Mucosa of descending colon (tissue), 3 donors: ENCODE measurements at regions not wholly inside any gene's neighbourhood (a gene's known extent, or its start where the extent isn't known, plus 50 kb on each side); places are given as distances from the start of the nearest gene placed in this dataset.

Experiments used
- ATAC-seq: fragments of 200-7000 bp; cut with Tn5 transposase; one replicate; pipeline ENCODE4 v1.9.1; 2020; ENCODE audit warnings: mild to moderate bottlenecking, moderate library complexity
- DNase-seq, 3 donors: peaks; one replicate each; pipeline ENCODE4 v3.0.0-alpha.2; 2020
- H3K36me3 ChIP-seq: fragments of 200-600 bp; one replicate; pipeline ENCODE4 v1.8.0; 2021; ENCODE audit warnings: low read depth, mild to moderate bottlenecking
- H3K4me1 ChIP-seq: fragments of 200-600 bp; one replicate; pipeline ENCODE4 v1.8.0; 2021; ENCODE audit warnings: low read depth, mild to moderate bottlenecking
- H3K4me3 ChIP-seq: fragments of 200-600 bp; one replicate; pipeline ENCODE4 v1.8.0; 2021; ENCODE audit warnings: mild to moderate bottlenecking
- H3K9me3 ChIP-seq: fragments of 200-600 bp; one replicate; pipeline ENCODE4 v1.8.0; 2021; ENCODE audit warnings: mild to moderate bottlenecking
- intact Hi-C, 2 donors: fragments of 100-400 bp; cut with DNase I in 1 of 2; cut with micrococcal nuclease in 1 of 2; formaldehyde crosslinking; loops; one replicate each; pipeline versions ENCODE4 v1.11.0 to v1.11.1; 2022; cut with DNase I, micrococcal nuclease
- TF ChIP-seq, protein P1 (sequence below): fragments of 200-600 bp; IDR thresholded peaks from one replicate; pipeline ENCODE4 v1.8.0; 2022; ENCODE audit warnings: antibody characterized with exemption, mild to moderate bottlenecking
- donor health status: DM: no; HTN: no; CAD: no; lungs with moderate emphysema.
- donor health status: DM: no; HTN: no; CAD: no.
- donor health status: DM: no; HTN: yes; CAD: no.

DNA sequence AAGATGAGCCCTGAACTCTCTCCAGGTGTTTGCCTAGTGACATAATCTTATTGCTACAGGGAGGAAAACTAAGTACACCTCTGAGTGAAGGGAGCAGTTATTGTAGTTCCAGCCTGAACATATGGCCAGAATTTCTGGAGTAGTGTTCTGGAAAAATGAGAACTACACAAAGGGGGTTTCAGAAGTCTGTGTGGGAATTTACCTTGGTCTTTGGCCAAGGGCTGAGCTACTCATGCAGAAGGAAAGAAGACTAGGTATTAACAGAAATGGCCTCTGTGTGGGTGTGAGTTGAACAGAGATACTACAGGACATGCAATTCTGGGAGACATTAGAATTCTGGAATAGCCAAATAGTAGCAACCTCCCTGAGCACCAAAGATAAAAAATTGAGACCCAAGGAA is 1009.7 kb upstream of the GJE1 start:
- no peaks in the 10 kb centered on the region for H3K4me1 ChIP-seq
- no peak overlapping the region for H3K4me3 ChIP-seq
- intact Hi-C loops: no loop called here
- ATAC-seq (no peak), DNase-seq (no peak)
- TF ChIP-seq, protein P1, sequence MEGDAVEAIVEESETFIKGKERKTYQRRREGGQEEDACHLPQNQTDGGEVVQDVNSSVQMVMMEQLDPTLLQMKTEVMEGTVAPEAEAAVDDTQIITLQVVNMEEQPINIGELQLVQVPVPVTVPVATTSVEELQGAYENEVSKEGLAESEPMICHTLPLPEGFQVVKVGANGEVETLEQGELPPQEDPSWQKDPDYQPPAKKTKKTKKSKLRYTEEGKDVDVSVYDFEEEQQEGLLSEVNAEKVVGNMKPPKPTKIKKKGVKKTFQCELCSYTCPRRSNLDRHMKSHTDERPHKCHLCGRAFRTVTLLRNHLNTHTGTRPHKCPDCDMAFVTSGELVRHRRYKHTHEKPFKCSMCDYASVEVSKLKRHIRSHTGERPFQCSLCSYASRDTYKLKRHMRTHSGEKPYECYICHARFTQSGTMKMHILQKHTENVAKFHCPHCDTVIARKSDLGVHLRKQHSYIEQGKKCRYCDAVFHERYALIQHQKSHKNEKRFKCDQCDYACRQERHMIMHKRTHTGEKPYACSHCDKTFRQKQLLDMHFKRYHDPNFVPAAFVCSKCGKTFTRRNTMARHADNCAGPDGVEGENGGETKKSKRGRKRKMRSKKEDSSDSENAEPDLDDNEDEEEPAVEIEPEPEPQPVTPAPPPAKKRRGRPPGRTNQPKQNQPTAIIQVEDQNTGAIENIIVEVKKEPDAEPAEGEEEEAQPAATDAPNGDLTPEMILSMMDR: no peak
- H3K9me3 ChIP-seq: no peaks in the 10 kb centered on the region
- H3K36me3 ChIP-seq: no peaks in the 10 kb centered on the region

GRCh38 chr6:141118991-141119390 is 1013.7 kb upstream of the GJE1 start:
- TF ChIP-seq, protein P1: no peak
- Histone ChIP-seq H3K36me3 (no peaks in the 10 kb centered on the region), H3K4me1 (no peaks in the 10 kb centered on the region), H3K9me3 (no peaks in the 10 kb centered on the region), H3K4me3 (no peak overlapping the region)
- ATAC-seq: no peak
- DNase-seq: no peak
- intact Hi-C loops: no loop called here

GRCh38 chr6:141117874-141118273 is 1014.9 kb upstream of the GJE1 start:
- no peak for ATAC-seq
- intact Hi-C loops: no loop called here
- H3K36me3 ChIP-seq: no peaks in the 10 kb centered on the region
- no peaks in the 10 kb centered on the region for H3K4me1 ChIP-seq
- DNase-seq: no peak
- H3K9me3 ChIP-seq: no peaks in the 10 kb centered on the region
- TF ChIP-seq, protein P1: no peak
- no peak overlapping the region for H3K4me3 ChIP-seq

DNA sequence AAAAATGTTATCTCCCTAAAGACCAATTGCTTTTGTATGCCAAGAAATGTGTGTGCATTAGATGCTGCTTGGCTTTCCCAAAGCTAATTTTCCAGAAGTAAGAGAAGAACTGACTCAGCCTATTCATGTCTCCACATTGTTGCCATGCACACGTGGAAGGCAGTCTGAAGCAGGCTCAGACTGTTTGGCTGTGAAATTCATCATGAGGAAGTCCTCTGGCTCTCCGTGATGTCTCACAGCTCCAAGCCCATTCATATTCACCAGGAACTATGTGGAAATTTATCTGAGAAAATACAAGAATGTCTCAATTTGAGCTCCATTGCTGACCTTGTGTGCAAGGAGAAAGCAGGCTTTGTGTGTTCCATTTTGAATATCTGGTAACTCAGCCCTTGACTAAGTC is 1022.2 kb upstream of the GJE1 start:
- TF ChIP-seq, protein P1: no peak

DNA sequence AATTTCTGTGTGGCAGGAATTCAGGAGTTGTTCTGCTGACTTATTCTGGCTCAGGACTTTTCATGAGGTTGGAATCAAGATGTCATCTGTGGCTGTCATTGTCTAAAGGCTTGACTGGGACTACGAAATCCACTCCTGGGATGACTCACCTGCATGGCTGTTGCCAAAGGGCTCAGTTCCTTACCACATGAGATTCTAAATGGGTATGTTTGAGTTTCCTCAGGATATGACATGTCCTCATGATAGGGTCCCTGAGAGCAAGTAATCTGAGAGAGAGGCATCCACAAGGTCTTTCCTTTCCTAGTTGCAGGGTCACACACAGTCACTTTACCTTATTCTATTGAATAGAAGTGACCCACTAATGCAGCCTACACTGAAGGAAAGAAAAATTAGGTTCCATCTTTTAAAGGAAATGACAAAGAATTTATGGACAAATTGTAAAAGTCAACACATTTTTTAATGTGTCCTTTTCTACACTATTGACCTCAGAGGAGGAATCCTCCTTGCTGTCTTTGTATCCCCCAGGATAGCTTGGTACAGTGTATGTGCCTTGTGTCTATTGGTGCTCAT is 1025.0 kb upstream of the GJE1 start:
- TF ChIP-seq, protein P1: no peak
- intact Hi-C loops: no loop called here

More for the DNA sequence above, 1022.2 kb upstream of the GJE1 start:
- no peak overlapping the region for H3K4me3 ChIP-seq
- no peaks in the 10 kb centered on the region for H3K4me1 ChIP-seq
- ATAC-seq: no peak
- no peak for DNase-seq
- H3K36me3 ChIP-seq: no peaks in the 10 kb centered on the region
- intact Hi-C loops: no loop called here
- H3K9me3 ChIP-seq: no peaks in the 10 kb centered on the region

DNA sequence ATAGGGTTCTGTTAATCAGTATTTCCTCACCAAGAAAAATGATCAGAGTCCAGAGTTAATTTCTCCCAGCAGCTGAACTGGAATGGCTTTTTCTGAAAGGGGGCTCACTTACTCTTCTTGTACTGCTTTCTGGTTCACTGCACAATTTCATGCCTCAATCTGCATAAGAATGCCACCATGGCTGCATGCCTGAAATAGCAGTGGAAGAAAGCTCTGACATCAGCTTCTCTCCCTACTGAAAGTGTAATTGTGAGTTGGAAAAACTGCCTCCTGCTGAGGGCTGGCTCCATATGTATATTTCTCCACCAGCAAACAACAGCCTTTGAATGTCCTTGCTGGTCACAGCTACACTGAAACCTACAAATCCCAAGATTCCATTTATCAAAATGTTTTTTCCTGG is 1027.2 kb upstream of the GJE1 start:
- no peak for DNase-seq
- no peak for ATAC-seq
- TF ChIP-seq, protein P1: no peak
- Histone ChIP-seq H3K9me3 (no peaks in the 10 kb centered on the region), H3K4me1 (no peaks in the 10 kb centered on the region), H3K4me3 (no peak overlapping the region), H3K36me3 (no peaks in the 10 kb centered on the region)
- intact Hi-C loops: no loop called here

More for the DNA sequence above, 1025.0 kb upstream of the GJE1 start:
- no peak overlapping the region for H3K4me3 ChIP-seq
- no peaks in the 10 kb centered on the region for H3K9me3 ChIP-seq
- no peak for DNase-seq
- no peaks in the 10 kb centered on the region for H3K36me3 ChIP-seq
- no peaks in the 10 kb centered on the region for H3K4me1 ChIP-seq
- no peak for ATAC-seq
